Body of pancreas (tissue), 4 donors: ENCODE measurements at regions not wholly inside any gene's neighbourhood (a gene's known extent, or its start where the extent isn't known, plus 50 kb on each side); places are given as distances from the start of the nearest gene placed in this dataset.
A peak's percentile ranks its signal among the peaks of the same experiment; 100 is the strongest.

Experiments used
- ATAC-seq: fragments of 150-250 bp; one replicate; pipeline ENCODE4 v1.9.1; 2016
- DNase-seq, 4 donors: peaks; one replicate each; pipeline ENCODE4 v3.0.0-alpha.2; 2019
- H3K27ac ChIP-seq, 4 donors: fragments of 200-600 bp; sonication (generic); 1 replicate in 3 of 4; 2 replicates in 1 of 4; pipeline versions ENCODE4 v1.5.1 to v1.6.1; 2016 to 2019; ENCODE audit warnings: mild to moderate bottlenecking in 1 of 4, mixed read lengths in 1 of 4, moderate library complexity in 1 of 4
- H3K27me3 ChIP-seq, 2 donors: fragments of 200-600 bp; sonication (generic); one replicate each; pipeline ENCODE4 v1.6.0; 2016; ENCODE audit warnings: mild to moderate bottlenecking in 1 of 2
- H3K36me3 ChIP-seq, 2 donors: fragments of 200-600 bp; sonication (generic); replicated peaks in 1 of 2; 2 replicates each; pipeline ENCODE4 v1.5.1; 2016; ENCODE audit warnings: low read depth in 2 of 2; ENCODE audit not compliant: insufficient read depth in 1 of 2
- H3K4me1 ChIP-seq: fragments of 200-600 bp; sonication (generic); one replicate; pipeline ENCODE4 v1.6.0; 2016
- H3K4me3 ChIP-seq, 2 donors: fragments of 200-600 bp; sonication (generic); 1 replicate in 1 of 2; 2 replicates in 1 of 2; pipeline ENCODE4 v1.5.1; 2016 to 2019
- H3K9me3 ChIP-seq, 3 donors: fragments of 200-600 bp; sonication (generic); 1 replicate in 2 of 3; 2 replicates in 1 of 3; pipeline ENCODE4 v1.5.1; 2016
- CTCF ChIP-seq, 7 experiments: fragments of 450-650 bp in 4 of 7; fragments of 200-600 bp in 3 of 7; sonication (generic) in 3 of 7; IDR thresholded peaks; one replicate each; pipeline ENCODE4 v1.5.1; 2016 to 2019; ENCODE audit warnings: antibody characterized with exemption in 7 of 7
- POLR2A ChIP-seq, 3 donors: fragments of 450-650 bp; IDR thresholded peaks; one replicate each; pipeline ENCODE4 v1.6.1; 2016; ENCODE audit warnings: antibody characterized with exemption in 3 of 3, mild to moderate bottlenecking in 2 of 3
- WGBS, 2 donors: methylation state at CpG; one replicate each; pipeline ENCODE4 v1.1.5; 2017; 5-methylcytosine and 5-hydroxymethylcytosine counted together
- intact Hi-C: fragments of 100-400 bp; cut with DNase I; formaldehyde crosslinking; loops from one replicate; pipeline ENCODE4 v1.15.1; 2023

GRCh38 chr21:16514316-16514715 is 784.5 kb downstream of the USP25 start:
- H3K36me3 ChIP-seq = no peaks in the 10 kb centered on the region
- 96 to 97% methylated on average over 2 of the region's 2 CpGs for WGBS, 2 donors
- no peaks in the 10 kb centered on the region for H3K9me3 ChIP-seq
- DNase-seq (no peak), ATAC-seq (no peak)
- no peaks in the 10 kb centered on the region for H3K27me3 ChIP-seq
- TF ChIP-seq CTCF (IDR thresholded peaks at IDR 0.05) (no peak), POLR2A (IDR thresholded peaks at IDR 0.05) (no peak)
- intact Hi-C loops = no loop called here
- no peak overlapping the region for H3K4me3 ChIP-seq
- no peaks in the 10 kb centered on the region for H3K4me1 ChIP-seq
- no peak overlapping the region for H3K27ac ChIP-seq

- Histone ChIP-seq H3K4me1 (no peaks in the 10 kb centered on the region), H3K27me3 (no peaks in the 10 kb centered on the region), H3K36me3 (no peaks in the 10 kb centered on the region), H3K4me3 (no peak overlapping the region), H3K9me3 (no peaks in the 10 kb centered on the region), H3K27ac (no peak overlapping the region)
- intact Hi-C loops = no loop called here
- WGBS, 2 donors = 98 to 100% methylated on average over 1 of the region's 1 CpG
- DNase-seq (no peak), ATAC-seq (no peak)
- TF ChIP-seq CTCF (IDR thresholded peaks at IDR 0.05) (no peak), POLR2A (IDR thresholded peaks at IDR 0.05) (no peak)
These were observed 787.6 kb downstream of the USP25 start for GRCh38 chr21:16517383-16517782.

- Histone ChIP-seq H3K36me3 (no peaks in the 10 kb centered on the region), H3K4me3 (no peak overlapping the region), H3K27ac (no peak overlapping the region), H3K4me1 (no peaks in the 10 kb centered on the region), H3K9me3 (no peaks in the 10 kb centered on the region), H3K27me3 (no peaks in the 10 kb centered on the region)
- WGBS, 2 donors = 79 to 82% methylated on average over 2 of the region's 2 CpGs
- TF ChIP-seq POLR2A (IDR thresholded peaks at IDR 0.05) (no peak), CTCF (IDR thresholded peaks at IDR 0.05) (no peak)
- intact Hi-C loops = no loop called here
- ATAC-seq = no peak
- no peak for DNase-seq
These were observed 789.3 kb downstream of the USP25 start for GRCh38 chr21:16519036-16519435.

GRCh38 chr21:16519644-16520043 is 789.9 kb downstream of the USP25 start:
- ATAC-seq = no peak
- no peaks in the 10 kb centered on the region for H3K4me1 ChIP-seq
- TF ChIP-seq POLR2A (IDR thresholded peaks at IDR 0.05) = no peak

DNA sequence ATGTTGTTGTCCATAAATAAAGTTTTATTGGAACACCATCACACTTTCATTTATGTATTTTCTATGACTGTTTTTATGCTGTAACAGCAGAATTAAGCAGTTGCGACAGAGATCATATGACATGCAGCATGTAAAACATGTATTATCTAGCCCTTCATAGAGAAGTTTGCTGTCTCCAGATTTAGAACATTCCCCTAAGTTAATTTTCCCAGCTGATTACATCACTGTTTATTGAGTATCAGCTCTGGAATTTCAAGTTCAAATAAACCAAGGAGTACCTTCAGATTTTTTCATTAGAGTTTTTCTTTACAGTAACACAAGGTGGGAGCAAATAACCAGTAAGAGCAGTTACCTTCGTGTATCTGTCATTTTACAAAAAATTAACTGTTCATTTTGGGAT is 792.8 kb downstream of the USP25 start:
- intact Hi-C loops = no loop called here
- H3K27me3 ChIP-seq = no peaks in the 10 kb centered on the region
- no peaks in the 10 kb centered on the region for H3K4me1 ChIP-seq
- no peaks in the 10 kb centered on the region for H3K9me3 ChIP-seq
- WGBS, 2 donors = 26 to 42% methylated on average over 2 of the region's 2 CpGs
- no peak overlapping the region for H3K4me3 ChIP-seq
- no peak overlapping the region for H3K27ac ChIP-seq
- no peak for ATAC-seq
- DNase-seq = no peak
- TF ChIP-seq POLR2A (IDR thresholded peaks at IDR 0.05) = no peak
- peak in 1 of 7 experiments; percentile 12 for TF ChIP-seq CTCF (IDR thresholded peaks at IDR 0.05)
- no peaks in the 10 kb centered on the region for H3K36me3 ChIP-seq

More at GRCh38 chr21:16519644-16520043, 789.9 kb downstream of the USP25 start:
- intact Hi-C loops = no loop called here
- no peaks in the 10 kb centered on the region for H3K36me3 ChIP-seq
- no peak for DNase-seq
- H3K27me3 ChIP-seq = no peaks in the 10 kb centered on the region
- no peaks in the 10 kb centered on the region for H3K9me3 ChIP-seq
- no peak overlapping the region for H3K27ac ChIP-seq
- no peak overlapping the region for H3K4me3 ChIP-seq
